ENCODE measurements at regions not wholly inside any gene's neighbourhood (a gene's known extent, or its start where the extent isn't known, plus 50 kb on each side); places are given as distances from the start of the nearest gene placed in this dataset.

- no peak for TF ChIP-seq POLR2A (IDR thresholded peaks at IDR 0.05)
- no peak for TF ChIP-seq CTCF (IDR thresholded peaks at IDR 0.05)
Observed at GRCh38 chr22:49253656-49254055, 574.0 kb downstream of the BRD1 start.

Data from heart left ventricle (tissue), 13 donors.